ENCODE measurements at regions not wholly inside any gene's neighbourhood (a gene's known extent, or its start where the extent isn't known, plus 50 kb on each side); places are given as distances from the start of the nearest gene placed in this dataset.

DNA sequence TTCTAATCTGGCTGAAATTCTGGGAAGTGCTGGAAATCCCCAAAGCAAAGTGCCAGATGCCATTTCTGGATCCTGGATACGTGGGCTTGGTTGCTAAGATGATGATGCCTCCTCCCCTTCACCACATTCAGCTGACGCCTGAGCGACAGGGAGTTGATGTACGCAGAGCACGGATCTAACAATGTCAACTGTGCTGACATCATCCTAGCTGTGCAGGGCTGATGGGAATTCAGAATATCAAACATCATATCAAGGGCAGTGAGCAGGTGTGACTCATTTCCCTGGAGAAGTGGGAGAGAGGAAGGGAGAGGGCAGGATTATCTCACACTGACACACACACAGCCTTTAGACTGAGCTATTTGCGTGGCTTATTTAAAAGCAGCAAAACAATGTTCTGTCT is 92.6 kb upstream of the ZBTB20 start:
- ATAC-seq (no peak), DNase-seq (no peak)
- no peaks in the 10 kb centered on the region for H3K27me3 Mint-ChIP-seq
- H3K4me1 Mint-ChIP-seq = no peaks in the 10 kb centered on the region
- no peaks in the 10 kb centered on the region for H3K36me3 Mint-ChIP-seq (ENCODE audit: low read depth)
- no peak overlapping the region for H3K4me3 Mint-ChIP-seq
- H3K27ac Mint-ChIP-seq = no peak overlapping the region
- H3K9me3 Mint-ChIP-seq = peaks cover 4% of the 10 kb centered on the region

DNA sequence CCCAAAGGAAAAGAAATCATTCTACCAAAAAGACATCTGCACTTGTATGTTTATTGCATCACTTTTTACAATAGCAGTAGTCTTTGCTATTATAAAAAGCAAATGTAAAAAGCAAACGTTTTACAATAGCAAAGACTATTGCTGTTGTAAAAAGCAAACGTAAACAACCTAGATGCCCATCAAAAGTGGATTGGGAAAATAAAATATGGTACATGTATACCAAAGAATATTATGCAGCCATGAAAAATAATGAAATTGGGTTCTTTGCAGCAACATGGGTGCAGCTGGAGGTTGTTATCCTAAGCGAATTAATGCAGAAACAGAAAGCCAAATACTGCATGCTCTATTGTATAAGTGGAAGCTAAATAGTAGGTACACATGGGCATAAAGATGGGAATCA is 97.3 kb upstream of the ZBTB20 start:
- DNase-seq (no peak), ATAC-seq (no peak)
- Mint-ChIP-seq H3K27me3 (no peaks in the 10 kb centered on the region), H3K9me3 (peaks cover 4% of the 10 kb centered on the region), H3K36me3 (ENCODE audit: low read depth) (no peaks in the 10 kb centered on the region), H3K27ac (no peak overlapping the region), H3K4me1 (no peaks in the 10 kb centered on the region), H3K4me3 (no peak overlapping the region)

DNA sequence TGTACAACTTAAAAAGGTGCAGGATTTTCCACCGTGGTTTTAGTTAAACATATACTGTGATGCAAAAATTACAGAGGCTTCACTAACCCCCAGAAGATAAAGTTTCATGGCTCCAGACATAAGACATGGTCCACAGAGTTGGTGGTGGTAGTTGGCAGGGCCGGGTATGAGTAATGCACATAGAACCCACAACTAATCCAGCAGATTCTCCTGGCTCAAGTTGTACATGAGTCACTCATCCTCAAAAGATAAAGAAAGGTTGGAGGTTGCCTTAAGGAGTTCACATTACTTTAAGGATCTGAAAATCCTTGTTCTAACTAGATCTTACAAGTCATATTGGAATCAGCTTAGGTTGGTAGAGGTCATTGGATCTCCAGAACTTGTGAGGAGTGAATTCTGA is 98.3 kb upstream of the ZBTB20 start:
- no peak overlapping the region for H3K4me3 Mint-ChIP-seq
- no peaks in the 10 kb centered on the region for H3K4me1 Mint-ChIP-seq
- ATAC-seq = no peak
- no peak overlapping the region for H3K27ac Mint-ChIP-seq
- DNase-seq = no peak
- H3K36me3 Mint-ChIP-seq (ENCODE audit: low read depth) = no peaks in the 10 kb centered on the region
- no peaks in the 10 kb centered on the region for H3K27me3 Mint-ChIP-seq
- H3K9me3 Mint-ChIP-seq = peaks cover 4% of the 10 kb centered on the region

DNA sequence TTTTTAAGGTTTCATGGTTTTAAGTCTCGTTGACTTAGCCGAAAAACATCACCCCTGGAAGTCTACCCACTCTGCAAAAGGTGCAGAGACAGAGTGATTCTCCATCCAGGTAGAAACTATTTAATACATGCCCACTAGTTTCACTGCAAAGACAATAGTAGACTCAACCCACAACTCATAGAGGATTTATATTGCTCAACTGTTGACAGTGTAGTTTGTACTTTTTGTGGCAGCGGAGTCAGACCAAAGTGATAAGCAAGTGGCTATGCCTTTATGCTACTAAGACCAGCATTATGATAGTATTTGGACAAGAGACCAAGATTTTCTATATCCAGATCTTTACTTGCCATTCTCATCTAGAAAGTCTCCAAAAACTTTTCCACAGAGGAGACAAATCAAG is 98.8 kb upstream of the ZBTB20 start:
- no peak for ATAC-seq
- no peaks in the 10 kb centered on the region for H3K4me1 Mint-ChIP-seq
- H3K9me3 Mint-ChIP-seq = peaks cover 4% of the 10 kb centered on the region

DNA sequence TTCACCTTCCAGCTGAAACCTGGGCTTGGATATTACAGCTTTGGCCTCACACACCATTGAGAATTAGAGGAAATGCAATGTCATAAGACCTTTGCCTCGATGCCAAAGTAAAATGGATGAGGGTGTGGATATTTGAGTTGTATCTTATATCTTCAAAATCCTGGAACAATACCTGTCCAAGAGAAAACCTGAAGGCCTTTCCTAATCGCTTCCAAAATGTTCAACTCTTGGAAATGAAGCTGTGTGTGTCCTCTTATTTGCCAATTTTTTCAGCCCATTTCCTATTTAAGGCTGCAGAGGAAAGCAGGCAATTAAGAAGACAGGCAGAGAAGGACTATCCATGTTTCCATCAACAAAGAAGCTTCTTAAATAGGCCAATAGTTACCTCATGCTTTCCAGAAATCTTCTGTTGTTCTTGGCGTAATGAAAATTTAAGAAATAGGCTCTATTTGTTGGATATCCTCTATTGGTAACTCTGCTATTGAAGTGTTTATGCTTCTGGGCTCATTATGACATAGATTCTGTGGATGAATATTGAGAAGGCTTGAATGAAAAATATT is 99.5 kb upstream of the ZBTB20 start:
- DNase-seq (no peak), ATAC-seq (no peak)
- Mint-ChIP-seq H3K27me3 (no peaks in the 10 kb centered on the region), H3K27ac (no peak overlapping the region), H3K9me3 (peaks cover 4% of the 10 kb centered on the region), H3K4me3 (no peak overlapping the region), H3K36me3 (ENCODE audit: low read depth) (no peaks in the 10 kb centered on the region), H3K4me1 (no peaks in the 10 kb centered on the region)

More for the DNA sequence above, 98.8 kb upstream of the ZBTB20 start:
- H3K27ac Mint-ChIP-seq = no peak overlapping the region
- DNase-seq = no peak
- H3K36me3 Mint-ChIP-seq (ENCODE audit: low read depth) = no peaks in the 10 kb centered on the region
- no peak overlapping the region for H3K4me3 Mint-ChIP-seq
- no peaks in the 10 kb centered on the region for H3K27me3 Mint-ChIP-seq

DNA sequence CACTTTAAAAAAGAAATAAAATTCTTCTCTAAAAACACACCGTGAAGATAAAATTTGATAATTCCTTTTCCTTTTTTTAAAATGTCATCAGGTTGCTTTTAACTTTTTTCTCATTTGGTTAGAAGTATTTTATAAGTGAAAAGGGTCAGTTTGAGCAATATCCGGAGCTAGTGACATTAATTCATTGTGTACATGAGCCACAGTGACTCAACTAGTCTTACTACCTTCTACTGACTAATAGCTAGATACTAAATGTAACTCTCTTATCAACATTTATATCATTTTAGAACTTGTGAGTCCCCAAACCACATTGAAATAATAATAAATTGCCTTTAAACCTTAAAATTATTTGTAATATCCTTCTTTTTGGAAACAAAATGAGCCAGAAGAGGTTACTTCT is 101.2 kb upstream of the ZBTB20 start:
- no peak for DNase-seq
- Mint-ChIP-seq H3K27ac (no peak overlapping the region), H3K27me3 (no peaks in the 10 kb centered on the region), H3K9me3 (peaks cover 4% of the 10 kb centered on the region), H3K36me3 (ENCODE audit: low read depth) (no peaks in the 10 kb centered on the region), H3K4me3 (no peak overlapping the region), H3K4me1 (no peaks in the 10 kb centered on the region)
- ATAC-seq = no peak

DNA sequence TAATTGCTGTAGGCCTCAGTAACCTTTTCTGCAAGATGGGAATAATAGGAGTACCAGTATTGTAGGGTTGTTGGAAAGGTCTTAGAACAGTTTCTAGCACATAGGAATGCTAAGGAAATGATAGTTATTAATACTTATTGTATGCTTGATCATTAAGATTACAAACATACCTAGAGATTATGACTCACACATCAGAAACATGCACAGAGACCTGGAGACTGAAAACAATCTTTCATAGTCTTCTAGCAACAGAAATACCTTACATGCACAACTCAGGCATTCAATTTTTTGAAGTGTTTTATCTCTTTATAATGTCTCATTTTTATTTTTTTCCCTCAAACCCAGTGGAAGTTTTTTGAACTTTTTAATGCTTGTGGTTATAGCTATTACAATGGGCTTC is 104.4 kb upstream of the ZBTB20 start:
- peaks cover 16% of the 10 kb centered on the region for H3K9me3 Mint-ChIP-seq
- no peak overlapping the region for H3K27ac Mint-ChIP-seq
- H3K4me3 Mint-ChIP-seq = no peak overlapping the region
- no peak for ATAC-seq
- no peaks in the 10 kb centered on the region for H3K27me3 Mint-ChIP-seq
- no peaks in the 10 kb centered on the region for H3K36me3 Mint-ChIP-seq (ENCODE audit: low read depth)
- H3K4me1 Mint-ChIP-seq = no peaks in the 10 kb centered on the region
- DNase-seq = no peak

DNA sequence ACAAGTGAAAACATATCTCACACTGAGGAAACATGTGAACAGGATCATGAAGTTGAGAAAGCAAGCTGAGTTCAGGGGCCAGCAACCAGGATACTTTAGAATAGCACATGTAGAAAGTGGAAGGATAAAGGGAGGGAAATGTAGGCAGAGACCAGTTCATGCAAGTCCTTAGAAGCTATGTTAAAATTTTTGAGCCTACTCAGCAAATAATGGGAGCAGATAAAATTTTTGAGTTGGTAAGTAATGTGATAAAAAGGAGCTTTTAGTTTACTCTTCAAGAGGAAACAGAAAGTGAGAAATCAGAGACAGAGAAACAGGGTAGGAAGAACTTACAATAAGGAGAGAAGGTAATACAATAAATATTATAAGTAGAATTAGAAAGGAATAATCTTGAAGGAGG is 105.6 kb upstream of the ZBTB20 start:
- Mint-ChIP-seq H3K9me3 (peaks cover 26% of the 10 kb centered on the region), H3K4me1 (no peaks in the 10 kb centered on the region), H3K27me3 (no peaks in the 10 kb centered on the region), H3K27ac (no peak overlapping the region), H3K36me3 (ENCODE audit: low read depth) (no peaks in the 10 kb centered on the region), H3K4me3 (no peak overlapping the region)
- DNase-seq = no peak
- no peak for ATAC-seq

DNA sequence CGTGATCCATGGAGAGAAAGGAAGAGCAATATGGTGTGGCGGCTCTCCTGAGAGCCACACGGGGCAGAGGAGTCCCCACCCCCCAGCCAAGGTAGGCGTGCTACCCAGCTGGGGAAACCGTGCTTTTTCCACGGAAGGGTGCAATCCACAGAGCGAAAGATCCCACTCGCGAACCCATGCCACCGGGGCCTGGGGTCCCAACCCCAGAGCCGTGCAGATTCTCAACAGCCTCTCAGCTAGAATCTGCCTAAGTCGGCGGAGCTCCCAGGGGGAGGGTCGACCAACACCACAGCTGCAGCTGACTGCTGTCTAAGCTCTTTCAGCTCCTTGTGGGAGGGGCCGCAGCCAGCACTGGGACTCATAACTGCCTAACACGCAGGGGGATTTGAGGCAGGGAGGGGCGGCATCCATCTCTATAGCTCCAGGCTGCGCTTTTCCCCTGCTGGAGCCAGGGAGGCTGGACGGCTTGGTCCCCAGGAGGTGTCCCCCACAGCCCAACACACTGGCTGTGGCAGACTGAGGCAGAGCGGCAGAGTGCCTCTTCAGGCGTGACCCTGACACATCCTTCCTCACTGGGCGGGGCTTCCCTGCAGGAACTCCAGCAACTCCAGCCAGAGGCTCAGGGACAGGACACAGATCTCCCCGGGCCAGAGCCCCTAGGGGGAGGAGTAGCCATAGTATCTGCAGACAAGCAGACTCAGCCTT is 107.6 kb upstream of the ZBTB20 start:
- H3K27me3 Mint-ChIP-seq = no peaks in the 10 kb centered on the region

DNA sequence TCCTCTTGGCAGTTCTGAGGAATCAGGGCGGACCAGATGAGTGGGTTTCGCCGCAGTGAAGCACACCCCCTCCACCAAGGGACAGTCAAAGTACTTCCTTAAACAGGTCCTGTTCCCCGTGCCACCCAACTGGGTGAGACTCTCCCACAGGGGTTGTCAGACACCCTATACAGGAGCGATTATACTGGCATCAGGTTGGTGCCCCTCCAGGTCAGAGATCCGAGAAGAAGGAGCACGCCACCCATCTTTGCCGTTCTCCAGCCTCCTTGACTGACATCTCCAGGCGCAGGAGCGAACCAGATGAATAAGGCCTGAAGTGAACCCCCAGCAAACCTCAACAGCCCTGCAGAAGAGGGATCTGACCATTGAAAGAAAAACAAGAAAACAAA is 108.1 kb upstream of the ZBTB20 start:
- Mint-ChIP-seq H3K27ac (no peak overlapping the region), H3K4me1 (no peaks in the 10 kb centered on the region), H3K4me3 (no peak overlapping the region), H3K27me3 (no peaks in the 10 kb centered on the region), H3K36me3 (ENCODE audit: low read depth) (no peaks in the 10 kb centered on the region), H3K9me3 (peaks cover 34% of the 10 kb centered on the region)
- ATAC-seq (no peak), DNase-seq (no peak)

More for the DNA sequence above, 107.6 kb upstream of the ZBTB20 start:
- ATAC-seq (no peak), DNase-seq (no peak)
- no peaks in the 10 kb centered on the region for H3K4me1 Mint-ChIP-seq
- peaks cover 34% of the 10 kb centered on the region for H3K9me3 Mint-ChIP-seq
- H3K4me3 Mint-ChIP-seq = no peak overlapping the region
- no peaks in the 10 kb centered on the region for H3K36me3 Mint-ChIP-seq (ENCODE audit: low read depth)
- H3K27ac Mint-ChIP-seq = no peak overlapping the region

DNA sequence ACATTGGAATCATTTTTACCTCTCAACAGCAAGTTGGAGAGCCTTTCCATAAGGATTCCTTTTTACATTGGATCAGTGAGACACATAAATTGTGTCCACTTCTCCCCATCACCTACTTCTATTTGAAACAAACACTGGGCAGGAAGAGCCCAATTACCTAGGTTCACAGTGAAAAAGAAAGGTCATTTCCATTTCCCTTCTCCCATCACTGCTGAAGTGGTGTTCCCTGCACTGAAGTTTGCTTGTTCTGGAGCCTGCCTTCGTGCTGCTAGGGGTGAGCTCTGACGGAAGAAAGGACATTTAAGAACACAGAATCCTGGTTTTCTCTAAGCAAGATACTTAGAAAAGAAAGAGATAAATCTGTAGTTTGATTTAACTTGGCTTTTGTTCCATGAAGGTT is 123.8 kb upstream of the ZBTB20 start:
- Mint-ChIP-seq H3K36me3 (ENCODE audit: low read depth) (no peaks in the 10 kb centered on the region), H3K27ac (no peak overlapping the region), H3K27me3 (no peaks in the 10 kb centered on the region), H3K4me3 (no peak overlapping the region), H3K9me3 (no peaks in the 10 kb centered on the region), H3K4me1 (no peaks in the 10 kb centered on the region)
- no peak for ATAC-seq
- no peak for DNase-seq

DNA sequence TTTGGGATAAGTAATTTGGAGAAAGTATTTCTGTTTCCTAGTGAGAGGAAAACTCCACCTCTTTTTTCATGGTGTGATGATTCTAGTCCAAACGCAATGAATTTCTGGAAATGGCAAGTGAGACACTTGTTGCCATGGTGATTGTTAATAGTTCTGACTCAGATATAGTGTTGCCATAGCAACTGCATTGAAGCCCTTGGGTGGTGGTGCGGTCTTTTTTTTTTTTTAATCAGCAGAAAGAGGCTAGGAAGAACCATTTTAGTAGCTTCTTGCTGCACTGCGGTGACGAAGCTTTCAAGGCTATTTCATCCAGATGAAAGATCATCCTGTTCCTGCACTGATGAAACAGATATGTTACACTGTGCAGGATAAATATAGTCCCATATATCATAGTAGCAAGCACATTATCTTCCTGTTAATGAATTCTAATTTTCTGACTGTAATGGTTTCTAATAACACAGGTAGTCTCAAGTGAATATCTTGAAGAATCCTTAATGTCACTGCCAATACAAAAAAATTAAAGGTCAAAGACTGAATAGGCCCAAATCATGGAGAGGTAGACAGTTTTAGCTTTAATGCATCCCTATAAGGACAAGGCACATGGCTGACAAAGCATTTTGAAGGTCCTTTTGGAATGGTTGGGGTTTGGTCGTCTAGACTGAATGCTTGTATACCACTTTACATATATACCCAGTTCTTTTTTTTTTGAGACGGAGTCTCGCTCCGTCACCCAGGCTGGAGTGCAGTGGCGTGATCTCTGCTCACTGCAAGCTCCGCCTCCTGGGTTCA is 125.1 kb upstream of the ZBTB20 start:
- DNase-seq (no peak), ATAC-seq (no peak)
- Mint-ChIP-seq H3K27ac (no peak overlapping the region), H3K4me1 (no peaks in the 10 kb centered on the region), H3K27me3 (no peaks in the 10 kb centered on the region), H3K36me3 (ENCODE audit: low read depth) (no peaks in the 10 kb centered on the region), H3K4me3 (no peak overlapping the region), H3K9me3 (no peaks in the 10 kb centered on the region)

DNA sequence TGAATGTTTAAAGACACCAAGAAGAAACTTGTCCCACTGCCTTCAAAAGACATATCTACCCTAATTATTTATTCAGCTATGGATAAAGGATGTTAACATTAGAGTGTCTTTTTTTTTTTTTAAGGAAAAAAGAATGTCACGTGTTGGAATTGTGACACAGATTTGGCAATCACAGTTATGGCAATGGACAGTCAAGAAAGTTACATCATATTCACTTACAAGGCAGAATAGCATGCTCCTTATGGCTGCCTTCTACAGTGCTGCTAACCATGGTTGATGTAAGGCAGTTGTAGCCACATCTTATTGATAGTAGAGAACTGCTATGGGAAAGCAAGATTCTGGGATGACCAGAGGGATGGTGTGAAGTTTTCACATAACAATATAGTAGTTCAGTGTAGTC is 128.8 kb upstream of the ZBTB20 start:
- no peak overlapping the region for H3K27ac Mint-ChIP-seq
- H3K27me3 Mint-ChIP-seq = peaks cover 2% of the 10 kb centered on the region
- H3K4me3 Mint-ChIP-seq = no peak overlapping the region

DNA sequence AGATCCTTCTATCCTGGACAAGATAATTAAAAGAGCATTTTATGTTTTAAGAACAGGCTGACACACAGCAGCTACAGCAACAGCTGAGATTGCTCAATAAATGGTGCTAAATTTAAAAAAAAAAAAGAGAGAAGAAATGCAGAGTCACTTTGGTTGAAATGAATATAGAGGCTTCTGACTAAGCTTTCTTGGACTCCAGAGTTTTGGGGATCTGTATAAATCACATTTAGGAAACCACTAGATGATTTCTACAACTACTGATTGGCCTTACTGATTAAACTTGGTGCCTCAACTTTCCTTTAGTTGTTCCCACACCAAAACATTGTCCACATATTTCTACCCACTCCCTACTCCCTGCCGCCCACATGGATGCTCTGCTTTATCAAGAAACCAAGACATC is 132.9 kb upstream of the ZBTB20 start:
- ATAC-seq = no peak
- peaks cover 2% of the 10 kb centered on the region for H3K27me3 Mint-ChIP-seq

More for the DNA sequence above, 128.8 kb upstream of the ZBTB20 start:
- DNase-seq (no peak), ATAC-seq (no peak)
- no peaks in the 10 kb centered on the region for H3K4me1 Mint-ChIP-seq
- peaks cover 2% of the 10 kb centered on the region for H3K36me3 Mint-ChIP-seq (ENCODE audit: low read depth)
- H3K9me3 Mint-ChIP-seq = peaks cover 4% of the 10 kb centered on the region

DNA sequence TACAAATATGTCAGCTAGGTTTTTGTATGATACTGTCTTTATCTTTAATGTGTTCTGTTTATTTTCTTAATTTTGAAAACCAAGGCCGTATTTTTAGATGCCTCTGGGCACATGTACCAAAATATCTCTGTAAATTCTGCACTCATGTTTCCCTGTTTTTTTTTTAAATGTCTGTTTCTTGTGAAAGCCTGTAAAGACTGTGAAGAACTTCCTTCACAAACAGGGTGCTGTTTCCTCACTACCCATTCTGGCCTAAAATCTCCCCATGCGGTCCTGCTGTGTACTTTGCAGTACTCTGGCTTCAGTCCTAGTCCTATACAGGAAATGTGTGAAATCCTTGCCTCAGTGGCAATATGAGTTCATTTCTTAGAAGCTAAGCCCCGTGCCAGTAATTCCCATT is 133.4 kb upstream of the ZBTB20 start:
- Mint-ChIP-seq H3K4me3 (no peak overlapping the region), H3K4me1 (no peaks in the 10 kb centered on the region), H3K27ac (no peak overlapping the region), H3K36me3 (ENCODE audit: low read depth) (peaks cover 2% of the 10 kb centered on the region), H3K9me3 (peaks cover 4% of the 10 kb centered on the region), H3K27me3 (peaks cover 2% of the 10 kb centered on the region)
- DNase-seq (no peak), ATAC-seq (no peak)

More for the DNA sequence above, 132.9 kb upstream of the ZBTB20 start:
- H3K27ac Mint-ChIP-seq = no peak overlapping the region
- peaks cover 2% of the 10 kb centered on the region for H3K36me3 Mint-ChIP-seq (ENCODE audit: low read depth)
- no peak for DNase-seq
- peaks cover 4% of the 10 kb centered on the region for H3K9me3 Mint-ChIP-seq
- H3K4me3 Mint-ChIP-seq = no peak overlapping the region
- no peaks in the 10 kb centered on the region for H3K4me1 Mint-ChIP-seq
